ENCODE measurements at regions not wholly inside any gene's neighbourhood (a gene's known extent, or its start where the extent isn't known, plus 50 kb on each side); places are given as distances from the start of the nearest gene placed in this dataset.

DNA sequence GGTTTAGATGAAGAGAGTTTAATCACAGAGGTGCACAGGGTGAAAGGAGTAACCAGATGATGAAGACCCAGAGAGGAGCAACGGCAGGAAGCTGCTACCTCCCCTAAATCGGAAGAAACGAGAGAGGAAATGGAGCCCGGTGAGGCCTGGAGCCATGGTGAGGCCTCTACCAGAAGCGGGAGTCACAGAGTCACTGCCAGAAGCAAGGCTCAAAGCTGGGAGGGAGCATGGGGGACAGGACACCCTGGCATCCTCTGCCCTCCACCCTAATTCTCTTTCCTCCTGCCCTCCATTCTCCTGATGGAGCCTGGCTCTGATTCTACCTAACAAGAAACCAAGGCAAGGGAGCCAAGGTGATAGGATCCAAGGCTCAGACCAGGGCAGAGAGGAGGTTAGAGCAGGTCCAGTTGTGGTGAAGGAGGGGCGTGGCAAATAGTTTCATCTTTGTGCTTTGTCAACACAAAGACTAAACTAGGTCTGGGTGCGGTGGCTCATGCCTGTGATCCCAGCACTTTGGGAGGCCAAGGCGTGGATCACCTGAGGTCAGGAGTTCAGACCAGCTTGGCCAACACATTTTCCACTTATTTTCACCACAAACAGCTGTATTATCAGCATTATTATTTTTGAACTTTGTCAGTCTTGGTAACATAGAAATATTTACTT is 134.4 kb upstream of the RAI14 start:
- H3K9me3 ChIP-seq (ENCODE audit: insufficient read depth, low read length), result no peaks in the 10 kb centered on the region
- no peaks in the 10 kb centered on the region for H3K36me3 ChIP-seq (replicated peaks; ENCODE audit: low read depth, low read length)
- H3K9ac ChIP-seq (ENCODE audit: low read length), result no peak overlapping the region
- H3K27me3 ChIP-seq (ENCODE audit: low read depth, low read length), result no peaks in the 10 kb centered on the region
- H3K27ac ChIP-seq (ENCODE audit: low read length), result no peak overlapping the region
- no peaks in the 10 kb centered on the region for H4K20me1 ChIP-seq (ENCODE audit: insufficient read depth, low read length)
- H3K79me2 ChIP-seq (ENCODE audit: low read length), result no peaks in the 10 kb centered on the region
- no peak for TF ChIP-seq EZH2phosphoT487 (IDR thresholded peaks at IDR 0.05; ENCODE audit: low read depth)
- TF ChIP-seq, protein P1, sequence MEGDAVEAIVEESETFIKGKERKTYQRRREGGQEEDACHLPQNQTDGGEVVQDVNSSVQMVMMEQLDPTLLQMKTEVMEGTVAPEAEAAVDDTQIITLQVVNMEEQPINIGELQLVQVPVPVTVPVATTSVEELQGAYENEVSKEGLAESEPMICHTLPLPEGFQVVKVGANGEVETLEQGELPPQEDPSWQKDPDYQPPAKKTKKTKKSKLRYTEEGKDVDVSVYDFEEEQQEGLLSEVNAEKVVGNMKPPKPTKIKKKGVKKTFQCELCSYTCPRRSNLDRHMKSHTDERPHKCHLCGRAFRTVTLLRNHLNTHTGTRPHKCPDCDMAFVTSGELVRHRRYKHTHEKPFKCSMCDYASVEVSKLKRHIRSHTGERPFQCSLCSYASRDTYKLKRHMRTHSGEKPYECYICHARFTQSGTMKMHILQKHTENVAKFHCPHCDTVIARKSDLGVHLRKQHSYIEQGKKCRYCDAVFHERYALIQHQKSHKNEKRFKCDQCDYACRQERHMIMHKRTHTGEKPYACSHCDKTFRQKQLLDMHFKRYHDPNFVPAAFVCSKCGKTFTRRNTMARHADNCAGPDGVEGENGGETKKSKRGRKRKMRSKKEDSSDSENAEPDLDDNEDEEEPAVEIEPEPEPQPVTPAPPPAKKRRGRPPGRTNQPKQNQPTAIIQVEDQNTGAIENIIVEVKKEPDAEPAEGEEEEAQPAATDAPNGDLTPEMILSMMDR (IDR thresholded peaks at IDR 0.05; ENCODE audit: low read depth, low read length), result no peak
- H3K4me1 ChIP-seq (ENCODE audit: low read length), result peaks cover 43% of the 10 kb centered on the region
- H3K4me3 ChIP-seq (ENCODE audit: low read length), result no peak overlapping the region
- H3K4me2 ChIP-seq (ENCODE audit: low read length), result no peak overlapping the region
- H2AFZ ChIP-seq (ENCODE audit: low read depth, low read length), result peak overlapping the region; percentile 91; the same call in 1 of the 2 replicates

DNA sequence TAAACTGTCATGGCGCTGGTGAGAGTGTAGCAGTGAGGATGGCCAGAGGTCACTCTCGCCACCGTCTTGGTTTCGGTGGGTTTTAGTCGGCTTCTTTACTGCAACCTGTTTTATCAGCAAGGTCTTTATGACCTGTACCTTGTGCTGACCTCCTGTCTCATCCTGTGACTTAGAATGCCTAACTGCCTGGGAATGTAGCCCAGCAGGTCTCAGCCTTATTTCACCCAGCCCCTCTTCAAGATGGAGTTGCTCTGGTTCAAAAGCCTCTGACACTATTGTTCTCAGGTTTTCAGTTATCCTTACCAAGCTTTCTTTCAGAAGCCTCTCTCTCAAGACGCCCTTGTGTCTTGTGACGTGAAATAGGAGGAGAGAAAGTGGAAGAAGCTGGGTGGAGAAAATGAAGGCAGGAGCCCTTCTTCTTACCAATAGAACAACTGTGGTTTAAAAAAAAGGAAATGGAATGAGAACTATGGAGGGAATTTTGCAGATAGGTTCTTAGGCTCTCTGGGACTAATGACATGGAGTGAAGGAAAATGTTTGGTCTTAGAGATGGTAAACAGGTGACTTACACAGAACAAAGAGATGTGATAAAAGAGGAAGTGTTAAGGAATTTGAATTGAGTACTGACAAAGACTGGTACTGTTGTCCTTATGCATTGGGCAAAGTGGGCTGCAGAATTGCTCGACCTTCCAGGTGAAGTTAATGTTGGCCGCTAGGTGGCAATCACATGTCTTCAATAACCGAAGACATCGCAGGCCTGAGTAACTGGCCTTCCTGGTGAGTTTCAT is 133.3 kb upstream of the RAI14 start:
- peak overlapping the region; percentile 38; the same call in 1 of the 2 replicates for H3K9ac ChIP-seq (ENCODE audit: low read length)
- H3K4me2 ChIP-seq (ENCODE audit: low read length), result peak overlapping the region; percentile 49
- H3K9me3 ChIP-seq (ENCODE audit: insufficient read depth, low read length), result no peaks in the 10 kb centered on the region
- no peaks in the 10 kb centered on the region for H3K36me3 ChIP-seq (replicated peaks; ENCODE audit: low read depth, low read length)
- H3K4me3 ChIP-seq (ENCODE audit: low read length), result no peak overlapping the region
- H3K79me2 ChIP-seq (ENCODE audit: low read length), result no peaks in the 10 kb centered on the region
- H2AFZ ChIP-seq (ENCODE audit: low read depth, low read length), result 0 out of 2 replicates have a peak overlapping the region, but pooled peaks have one; percentile 43
- no peaks in the 10 kb centered on the region for H4K20me1 ChIP-seq (ENCODE audit: insufficient read depth, low read length)
- peaks cover 43% of the 10 kb centered on the region for H3K4me1 ChIP-seq (ENCODE audit: low read length)
- TF ChIP-seq, protein P1 (IDR thresholded peaks at IDR 0.05; ENCODE audit: low read depth, low read length), result peak; percentile 78
- no peak for TF ChIP-seq EZH2phosphoT487 (IDR thresholded peaks at IDR 0.05; ENCODE audit: low read depth)
- H3K27ac ChIP-seq (ENCODE audit: low read length), result peak overlapping the region; percentile 24; the same call in 1 of the 2 replicates
- H3K27me3 ChIP-seq (ENCODE audit: low read depth, low read length), result no peaks in the 10 kb centered on the region

DNA sequence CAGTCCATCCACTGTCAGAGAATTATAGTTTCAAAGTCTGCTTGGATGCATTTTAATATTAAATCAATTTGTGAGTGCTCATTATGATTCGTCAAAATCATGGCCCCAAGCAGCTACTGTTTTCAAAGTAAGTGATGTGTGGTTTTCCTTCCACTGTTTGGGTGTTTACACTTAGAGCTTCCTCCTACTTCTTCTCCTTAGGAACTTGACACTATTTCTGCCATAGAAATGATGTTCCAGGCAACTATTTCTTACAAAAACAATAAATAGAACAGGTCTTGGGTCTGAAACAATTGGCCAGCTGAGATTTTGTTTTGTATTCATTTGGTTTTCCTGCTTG is 132.8 kb upstream of the RAI14 start:
- Histone ChIP-seq H3K4me1 (ENCODE audit: low read length) (peaks cover 46% of the 10 kb centered on the region), H3K4me2 (ENCODE audit: low read length) (peak overlapping the region; percentile 49), H2AFZ (ENCODE audit: low read depth, low read length) (peak overlapping the region; percentile 50)

More for the DNA sequence above, 132.8 kb upstream of the RAI14 start:
- Histone ChIP-seq H3K27me3 (ENCODE audit: low read depth, low read length) (no peaks in the 10 kb centered on the region), H4K20me1 (ENCODE audit: insufficient read depth, low read length) (no peaks in the 10 kb centered on the region), H3K27ac (ENCODE audit: low read length) (peak overlapping the region; percentile 24), H3K36me3 (replicated peaks; ENCODE audit: low read depth, low read length) (no peaks in the 10 kb centered on the region), H3K9ac (ENCODE audit: low read length) (peak overlapping the region; percentile 38; the same call in 1 of the 2 replicates), H3K9me3 (ENCODE audit: insufficient read depth, low read length) (no peaks in the 10 kb centered on the region), H3K79me2 (ENCODE audit: low read length) (no peaks in the 10 kb centered on the region), H3K4me3 (ENCODE audit: low read length) (no peak overlapping the region)
- no peak for TF ChIP-seq EZH2phosphoT487 (IDR thresholded peaks at IDR 0.05; ENCODE audit: low read depth)
- TF ChIP-seq, protein P1 (IDR thresholded peaks at IDR 0.05; ENCODE audit: low read depth, low read length), result no peak

Measured in OCI-LY3 (cell line).